ENCODE measurements at regions not wholly inside any gene's neighbourhood (a gene's known extent, or its start where the extent isn't known, plus 50 kb on each side); places are given as distances from the start of the nearest gene placed in this dataset.
"Not testable (repeated sequence)": the region's sequence is repeated elsewhere in the genome, so short reads cannot be mapped to it uniquely, and the experiment has no call there.

GRCh38 chr10:23918839-23919238 lies 290.1 kb upstream of the KIAA1217 start:
- Histone ChIP-seq H3K9ac (ENCODE audit: low read length) (no peak overlapping the region), H3K9me2 (ENCODE audit: insufficient read depth, low read length) (no peaks in the 10 kb centered on the region), H3K27ac (ENCODE audit: low read length) (no peak overlapping the region), H3K4me2 (ENCODE audit: low read length) (no peak overlapping the region), H3F3A (ENCODE audit: insufficient read depth, low read length, poor library complexity, severe bottlenecking) (no peaks in the 10 kb centered on the region), H2AFZ (ENCODE audit: low read depth, low read length) (no peak overlapping the region), H3K4me3 (ENCODE audit: low read length) (no peak overlapping the region), H3K36me3 (ENCODE audit: insufficient read depth, low read length) (no peaks in the 10 kb centered on the region), H3K27me3 (ENCODE audit: insufficient read depth, low read depth, low read length) (no peaks in the 10 kb centered on the region), H3K9me3 (ENCODE audit: low read length) (no peaks in the 10 kb centered on the region), H4K20me1 (ENCODE audit: insufficient read depth) (no peaks in the 10 kb centered on the region), H3K79me2 (replicated peaks; ENCODE audit: insufficient read depth, low read length) (no peaks in the 10 kb centered on the region)
- TF ChIP-seq RAD21 (conservative IDR thresholded peaks at IDR 0.05) = no peak
- TF ChIP-seq REST (IDR thresholded peaks at IDR 0.05; ENCODE audit: borderline replicate concordance) = no peak
- TF ChIP-seq TAF1 (IDR thresholded peaks at IDR 0.05; ENCODE audit: low read depth) = no peak
- no peak for TF ChIP-seq EZH2 (IDR thresholded peaks at IDR 0.05; ENCODE audit: borderline replicate concordance, insufficient read depth, low read length, poor library complexity, severe bottlenecking)
- TF ChIP-seq POLR2AphosphoS5 (IDR thresholded peaks at IDR 0.05) = no peak
- TF ChIP-seq CTCF (IDR thresholded peaks at IDR 0.05; ENCODE audit: poor library complexity, severe bottlenecking) = no peak
- no peak for TF ChIP-seq SMC3 (conservative IDR thresholded peaks at IDR 0.05; ENCODE audit: poor library complexity)
- no peak for TF ChIP-seq MXI1 (conservative IDR thresholded peaks at IDR 0.05; ENCODE audit: poor library complexity, severe bottlenecking)
- no peak for TF ChIP-seq EP300 (conservative IDR thresholded peaks at IDR 0.05; ENCODE audit: poor library complexity, severe bottlenecking)

GRCh38 chr10:23927576-23928325 lies 281.2 kb upstream of the KIAA1217 start:
- TF ChIP-seq RAD21 (conservative IDR thresholded peaks at IDR 0.05) = no peak
- H3K9ac ChIP-seq (ENCODE audit: low read length) = no peak overlapping the region

GRCh38 chr10:23934023-23934422 lies 274.9 kb upstream of the KIAA1217 start:
- not testable (repeated sequence) for H3K9ac ChIP-seq (ENCODE audit: low read length); H3K27ac ChIP-seq (ENCODE audit: low read length); H2AFZ ChIP-seq (ENCODE audit: low read depth, low read length); H3K9me2 ChIP-seq (ENCODE audit: insufficient read depth, low read length); H3F3A ChIP-seq (ENCODE audit: insufficient read depth, low read length, poor library complexity, severe bottlenecking); H3K4me2 ChIP-seq (ENCODE audit: low read length); H3K79me2 ChIP-seq (replicated peaks; ENCODE audit: insufficient read depth, low read length); H4K20me1 ChIP-seq (ENCODE audit: insufficient read depth); H3K9me3 ChIP-seq (ENCODE audit: low read length); H3K27me3 ChIP-seq (ENCODE audit: insufficient read depth, low read depth, low read length); H3K36me3 ChIP-seq (ENCODE audit: insufficient read depth, low read length); H3K4me3 ChIP-seq (ENCODE audit: low read length)

More at GRCh38 chr10:23927576-23928325, 281.2 kb upstream of the KIAA1217 start:
- Histone ChIP-seq H3K36me3 (ENCODE audit: insufficient read depth, low read length) (no peaks in the 10 kb centered on the region), H3K4me2 (ENCODE audit: low read length) (no peak overlapping the region), H3K27me3 (ENCODE audit: insufficient read depth, low read depth, low read length) (no peaks in the 10 kb centered on the region), H3K79me2 (replicated peaks; ENCODE audit: insufficient read depth, low read length) (no peaks in the 10 kb centered on the region), H3K9me3 (ENCODE audit: low read length) (no peaks in the 10 kb centered on the region), H2AFZ (ENCODE audit: low read depth, low read length) (no peak overlapping the region), H3F3A (ENCODE audit: insufficient read depth, low read length, poor library complexity, severe bottlenecking) (no peaks in the 10 kb centered on the region), H4K20me1 (ENCODE audit: insufficient read depth) (no peaks in the 10 kb centered on the region), H3K9me2 (ENCODE audit: insufficient read depth, low read length) (no peaks in the 10 kb centered on the region), H3K27ac (ENCODE audit: low read length) (no peak overlapping the region), H3K4me3 (ENCODE audit: low read length) (no peak overlapping the region)

Data from neural cell (in vitro differentiated cells).